CD4-positive, alpha-beta T cell treated with Interleukin-12 subunit alpha and Interleukin-12 subunit beta, for 1 hour (primary cell): ENCODE measurements at regions not wholly inside any gene's neighbourhood (a gene's known extent, or its start where the extent isn't known, plus 50 kb on each side); places are given as distances from the start of the nearest gene placed in this dataset.

Source experiments
- DNase-seq: peaks from one replicate; pipeline ENCODE4 v3.0.0-alpha.2; 2020

DNA sequence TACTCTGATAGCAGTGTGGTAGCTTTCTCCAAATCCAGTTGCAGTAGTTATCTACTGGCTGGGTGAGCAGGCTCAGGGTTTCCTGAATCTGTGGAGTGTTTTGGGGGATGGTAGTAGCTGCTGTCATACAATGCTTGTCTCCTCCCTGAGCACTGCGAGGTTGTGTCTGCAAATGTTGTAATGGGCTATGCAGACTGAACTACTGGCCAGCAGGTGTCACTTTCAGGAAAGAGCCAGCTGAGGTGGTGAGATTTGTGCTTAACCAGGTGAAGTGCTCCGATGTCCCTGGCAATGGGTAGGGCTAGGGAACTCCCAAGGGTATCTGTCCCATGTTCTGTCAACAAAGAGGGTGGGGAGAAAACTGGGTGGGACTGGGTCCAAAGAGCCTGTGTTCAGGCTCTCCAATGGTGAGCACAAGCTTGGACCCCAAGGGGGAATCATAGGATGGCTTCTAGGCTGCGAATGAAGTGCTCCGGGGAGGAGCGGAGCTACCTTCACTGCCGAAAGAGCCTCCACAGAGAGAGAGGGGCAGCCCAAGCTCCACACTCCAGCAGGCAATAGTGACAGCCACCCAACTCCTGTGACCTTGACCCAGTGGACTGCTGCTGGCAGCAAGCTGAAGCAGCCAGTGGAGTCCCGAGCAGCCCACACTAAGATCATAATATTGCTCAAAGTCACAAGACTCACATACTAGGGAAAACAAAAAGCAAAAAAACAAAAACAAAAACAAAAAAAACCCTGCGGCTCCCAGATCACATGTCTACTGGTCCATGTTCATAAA lies 1324.0 kb upstream of the USP15 start:
- no peak for DNase-seq

DNA sequence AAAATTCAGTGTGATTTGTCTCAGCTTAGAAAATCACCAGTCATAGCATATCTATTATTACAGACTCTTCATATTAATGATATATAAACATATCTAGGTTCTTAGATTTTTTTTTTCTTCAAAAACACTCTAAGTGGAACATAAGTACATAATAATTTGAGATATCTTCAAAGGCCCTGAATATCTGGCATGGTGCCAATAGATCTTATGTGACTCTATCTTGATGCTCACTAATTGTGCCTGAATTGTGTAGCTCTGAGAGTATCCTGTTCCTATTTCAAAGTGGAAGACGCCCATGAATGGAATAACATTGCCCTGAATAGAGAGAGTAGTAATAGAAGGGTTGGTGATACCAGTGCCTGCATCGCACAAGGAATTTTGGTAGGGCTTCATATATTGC lies 1312.7 kb upstream of the USP15 start:
- no peak for DNase-seq

DNA sequence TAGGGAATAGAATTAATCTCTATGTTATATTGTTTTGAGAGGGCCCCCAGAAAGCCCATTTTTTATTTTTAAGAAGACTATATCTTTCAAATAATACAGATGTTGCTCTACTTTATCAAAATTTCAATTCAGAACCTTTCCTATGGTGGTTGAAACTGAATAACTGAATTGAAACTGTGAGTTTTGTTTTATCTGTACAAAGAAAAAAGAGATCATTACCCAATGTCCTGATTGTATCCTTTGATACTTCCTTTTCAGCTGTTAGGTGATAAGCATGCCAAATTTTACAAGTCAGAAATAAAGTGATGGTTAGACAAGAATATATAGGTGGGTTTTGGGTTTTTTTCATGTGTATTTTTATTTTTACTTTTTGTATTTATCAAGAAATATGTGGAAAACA lies 1293.1 kb upstream of the USP15 start:
- DNase-seq: no peak

DNA sequence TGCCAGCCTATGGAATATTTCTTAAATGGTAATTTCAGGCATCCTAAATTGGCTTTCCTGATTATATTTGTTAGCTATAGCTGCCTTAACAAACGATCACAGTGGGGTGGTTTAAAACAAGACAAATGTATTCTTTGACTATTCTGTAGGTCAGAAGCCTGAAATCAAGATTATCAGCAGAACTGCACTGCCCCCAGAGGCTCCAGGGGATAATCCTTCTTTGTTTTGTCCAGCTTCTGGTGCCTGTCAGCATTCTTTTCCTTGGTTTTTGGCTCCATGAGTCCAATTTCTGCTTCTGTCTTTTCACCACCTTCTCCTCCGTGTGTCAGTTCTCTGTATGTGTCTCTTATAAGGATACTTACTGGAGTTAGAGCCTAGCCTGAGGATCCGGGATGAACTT lies 1282.2 kb upstream of the USP15 start:
- no peak for DNase-seq

DNA sequence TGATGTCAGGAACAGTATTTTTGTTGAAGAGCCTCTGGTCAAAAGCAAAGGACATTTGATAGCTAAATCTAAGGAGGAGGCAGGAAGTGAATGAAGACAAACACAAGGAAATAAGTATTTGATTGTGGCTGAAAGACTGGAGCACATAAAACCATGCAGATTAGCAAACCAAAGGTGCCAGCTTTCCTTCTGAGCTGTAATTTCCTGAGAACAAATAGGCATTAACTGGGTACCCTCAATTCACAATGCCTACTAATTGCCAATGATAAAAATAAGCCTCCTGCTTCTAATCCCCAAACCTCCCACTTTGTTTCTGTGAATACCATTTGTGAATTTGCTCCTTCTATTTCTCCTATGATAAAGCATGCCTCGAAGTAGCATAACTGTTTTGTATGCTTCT lies 1279.6 kb upstream of the USP15 start:
- DNase-seq: no peak

DNA sequence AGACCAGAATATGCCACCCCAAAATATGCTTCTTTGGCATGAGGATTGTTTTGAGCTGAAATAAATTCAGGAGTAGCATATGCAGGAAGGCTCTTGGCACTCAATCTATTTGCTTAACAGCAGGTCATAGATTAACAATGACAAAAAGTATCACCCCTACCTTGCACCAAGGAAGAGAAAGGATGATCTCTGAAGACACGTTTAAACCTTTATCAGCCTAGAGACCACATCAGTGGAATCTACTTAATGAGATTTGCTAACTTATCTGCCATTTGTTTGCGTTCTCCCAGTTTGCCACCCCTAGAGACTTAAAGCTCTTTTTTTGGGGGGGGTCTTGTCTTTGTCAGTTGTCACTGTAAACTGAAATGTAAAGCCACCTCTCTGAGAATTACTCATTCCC lies 1278.7 kb upstream of the USP15 start:
- DNase-seq: no peak

DNA sequence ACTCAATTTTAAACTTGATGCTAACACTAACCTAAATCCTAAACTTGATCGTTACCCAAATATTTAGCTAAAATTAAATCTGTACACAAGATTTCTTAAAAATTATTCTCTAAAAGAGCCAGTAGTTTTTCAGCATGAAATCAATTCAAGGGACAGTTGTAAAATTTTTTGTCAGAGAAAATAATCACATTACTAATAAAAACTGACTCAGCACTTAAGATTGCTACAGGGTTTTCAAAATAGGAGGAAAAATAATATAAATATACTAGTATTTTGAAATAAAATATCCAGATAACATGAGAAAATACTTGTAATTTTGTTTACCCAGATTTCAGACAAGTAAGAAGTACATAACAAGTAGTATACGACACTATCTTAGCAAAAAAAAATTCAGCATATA lies 1268.1 kb upstream of the USP15 start:
- no peak for DNase-seq

DNA sequence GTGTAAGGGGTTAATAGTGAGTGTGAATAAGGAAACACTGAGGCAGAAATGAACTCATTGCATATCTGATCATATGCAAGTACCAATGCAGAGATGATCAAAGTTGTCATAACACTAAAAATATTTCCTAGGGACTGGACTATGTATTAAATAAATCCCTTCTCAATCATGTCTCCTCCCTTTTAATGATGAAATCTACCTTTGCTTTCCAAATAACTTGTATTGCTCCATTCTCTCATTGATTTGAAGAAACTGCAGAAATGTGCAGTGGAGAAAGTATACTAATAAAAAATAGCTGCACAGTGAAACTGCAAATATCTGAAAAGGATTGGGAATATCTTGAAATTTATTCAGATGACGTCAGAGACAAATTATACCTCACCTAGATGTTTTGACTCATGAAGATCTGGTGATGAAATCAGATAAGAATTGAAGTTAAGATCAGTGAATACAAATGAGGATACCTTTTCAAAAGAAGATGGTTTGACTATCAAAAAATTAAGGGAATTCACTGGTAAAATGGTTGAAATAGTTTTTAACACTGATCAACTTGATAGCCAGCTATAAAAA lies 1264.9 kb upstream of the USP15 start:
- no peak for DNase-seq

DNA sequence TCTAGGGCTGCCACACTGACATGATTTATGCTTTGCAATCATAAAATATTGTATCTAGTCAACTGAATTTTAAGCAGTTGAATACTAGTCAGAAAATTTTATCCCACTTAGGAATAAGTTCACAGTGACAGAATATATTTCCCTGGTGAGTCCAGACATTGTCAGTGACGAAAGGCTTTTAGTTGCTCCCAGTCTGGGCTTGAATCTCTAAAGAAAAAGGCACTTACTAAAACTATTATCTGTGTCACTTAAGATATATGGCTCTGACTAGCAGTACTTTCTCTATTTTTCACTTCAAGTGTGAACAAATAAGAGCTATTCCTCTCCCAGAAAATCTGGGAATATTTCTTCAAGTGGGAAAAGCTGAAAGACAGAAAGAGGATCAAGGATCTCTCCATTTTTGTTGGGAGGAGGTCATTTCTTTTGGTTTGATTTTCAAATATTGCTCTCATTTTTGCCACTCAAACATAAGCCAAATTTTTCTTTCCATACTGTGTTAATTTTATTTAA lies 1262.3 kb upstream of the USP15 start:
- DNase-seq: no peak

DNA sequence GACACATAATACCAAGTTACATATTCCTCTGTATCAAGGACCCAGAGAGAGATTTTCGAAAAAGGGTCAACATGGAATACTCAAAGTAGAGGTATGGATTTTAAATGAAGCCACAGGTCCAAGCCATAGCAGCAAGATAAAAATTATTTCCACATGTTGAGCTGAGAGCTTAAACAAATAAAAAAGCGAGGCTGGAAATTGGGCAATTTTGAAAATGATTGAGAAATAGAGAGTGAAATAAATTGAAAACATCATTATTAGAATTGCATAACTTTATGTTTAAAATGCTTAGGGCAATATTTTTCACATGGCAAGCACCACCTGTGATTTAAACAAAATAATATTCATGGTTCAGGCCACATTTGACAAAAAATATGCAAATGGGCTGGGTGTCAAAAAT lies 1251.0 kb upstream of the USP15 start:
- no peak for DNase-seq

DNA sequence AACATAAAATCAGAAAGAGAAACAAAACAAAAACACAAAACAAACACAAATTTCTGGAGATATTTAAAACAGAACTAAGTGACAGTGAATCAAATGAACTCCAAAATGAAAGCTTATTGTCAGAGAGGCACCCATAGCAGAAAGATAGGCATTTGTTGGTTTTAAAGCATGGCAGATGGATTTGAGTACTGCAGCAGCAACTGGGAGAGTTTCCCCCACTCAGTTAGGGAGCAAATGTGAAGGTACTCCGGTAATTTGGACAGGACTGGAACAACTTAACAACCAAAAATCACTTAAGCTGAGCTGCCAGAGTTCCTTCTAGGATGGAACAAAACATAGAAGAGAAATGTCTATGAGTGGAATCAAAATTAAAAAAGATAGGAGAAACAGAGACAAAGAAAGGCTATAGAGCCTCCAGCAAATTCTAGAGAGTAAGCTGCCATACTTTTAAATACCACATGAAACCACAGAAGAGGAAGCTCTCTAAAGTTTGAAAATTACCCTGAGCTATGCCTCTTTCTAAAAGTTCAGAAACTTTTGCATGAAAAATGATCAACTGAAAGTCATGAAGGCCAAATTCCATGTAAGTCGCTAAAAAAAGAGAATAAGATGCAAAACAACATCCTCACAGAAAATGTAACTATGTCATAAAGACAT lies 1248.3 kb upstream of the USP15 start:
- no peak for DNase-seq

DNA sequence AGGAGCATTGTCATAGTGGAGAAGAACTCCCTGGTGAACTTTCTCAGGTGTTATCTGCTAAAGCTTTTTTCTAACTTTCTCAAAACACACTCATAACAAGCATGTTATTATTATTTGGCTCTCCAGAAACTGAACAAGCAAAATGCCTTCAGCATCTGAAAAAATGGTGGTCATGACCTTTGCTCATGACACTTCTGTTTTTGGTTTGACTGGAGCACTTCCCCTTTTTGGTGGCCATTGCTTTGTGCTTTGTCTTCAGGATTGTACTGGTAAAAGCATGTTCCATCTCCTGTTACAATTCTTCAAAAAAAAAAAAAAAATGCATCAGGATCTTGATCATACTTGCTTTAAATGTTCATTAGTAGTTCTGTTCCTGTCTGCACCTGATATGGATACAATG lies 1241.6 kb upstream of the USP15 start:
- DNase-seq: no peak

DNA sequence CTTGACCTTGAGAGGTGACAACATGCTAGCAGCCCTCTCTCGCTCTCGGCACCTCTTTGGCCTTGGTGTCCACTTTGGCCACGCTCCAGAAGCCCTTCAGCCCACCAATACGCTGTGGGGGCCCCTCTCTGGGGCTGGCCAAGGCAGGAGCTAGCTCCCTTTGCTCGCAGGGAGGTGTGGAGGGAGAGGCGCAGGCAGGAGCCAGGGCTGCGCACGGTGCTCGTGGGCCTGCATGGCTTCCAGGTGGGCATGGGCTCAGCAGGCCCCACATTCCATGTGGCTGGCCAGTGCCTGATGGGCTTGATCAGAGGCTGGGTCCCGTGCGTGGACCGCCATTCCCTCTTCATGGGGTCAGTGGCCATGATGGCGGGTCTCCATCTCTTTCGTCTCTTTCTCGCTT lies 1237.0 kb upstream of the USP15 start:
- no peak for DNase-seq

DNA sequence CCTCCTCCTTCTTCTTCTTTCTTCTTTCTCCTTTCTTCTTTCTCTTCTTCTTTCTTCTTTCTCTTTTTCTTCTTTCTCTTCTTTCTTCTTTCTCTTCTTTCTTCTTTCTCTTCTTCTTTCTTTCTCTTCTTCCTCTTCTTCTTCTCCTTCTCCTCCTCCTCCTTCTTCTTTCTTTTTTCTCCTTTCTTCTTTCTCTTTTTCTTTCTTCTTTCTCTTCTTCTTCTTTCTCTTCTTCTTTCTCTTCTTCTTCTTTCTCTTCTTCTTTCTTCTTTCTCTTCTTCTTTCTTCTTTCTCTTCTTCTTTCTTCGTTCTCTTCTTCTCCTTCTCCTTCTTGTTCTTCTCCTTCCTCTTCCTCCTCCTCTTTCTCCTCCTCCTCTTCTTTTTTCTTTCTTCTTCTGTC lies 1230.7 kb upstream of the USP15 start:
- no peak for DNase-seq

DNA sequence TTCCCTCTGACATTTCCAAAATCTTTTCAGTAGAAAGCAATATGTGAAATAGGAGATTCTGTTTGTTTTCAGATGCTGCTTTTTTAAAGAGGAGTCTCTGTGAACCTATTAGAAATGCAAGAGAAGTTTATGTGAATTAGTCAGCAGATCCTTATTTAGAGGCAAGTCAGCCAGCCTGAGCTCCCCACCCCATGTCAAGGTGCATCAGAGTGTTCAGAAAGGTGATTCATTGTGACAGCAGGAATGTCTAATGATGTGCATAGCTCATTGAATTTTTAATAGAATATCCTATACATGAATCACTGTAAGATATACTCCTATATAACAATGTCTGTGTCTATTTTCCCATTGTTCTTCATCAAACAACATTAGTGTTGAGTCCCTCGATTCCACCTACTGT lies 1222.4 kb upstream of the USP15 start:
- DNase-seq: no peak

DNA sequence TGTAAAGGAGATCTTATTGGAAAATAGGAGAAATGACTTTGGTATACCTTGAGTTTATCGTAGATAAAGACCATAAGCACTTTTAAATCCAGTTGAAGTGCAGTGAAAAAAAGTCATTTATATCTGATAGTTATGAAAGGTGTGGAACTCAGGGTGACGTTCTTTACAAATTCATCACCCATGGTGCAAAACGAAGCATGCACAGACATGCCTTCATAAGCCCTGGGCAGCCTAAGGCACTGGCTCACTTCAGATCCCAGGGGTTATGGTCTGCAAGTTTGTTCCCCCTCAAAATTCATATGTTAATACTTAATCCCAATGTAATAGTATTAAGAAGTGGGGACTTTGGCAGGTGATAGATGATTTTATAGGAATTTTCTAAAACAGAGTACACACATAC lies 1216.4 kb upstream of the USP15 start:
- DNase-seq: no peak

DNA sequence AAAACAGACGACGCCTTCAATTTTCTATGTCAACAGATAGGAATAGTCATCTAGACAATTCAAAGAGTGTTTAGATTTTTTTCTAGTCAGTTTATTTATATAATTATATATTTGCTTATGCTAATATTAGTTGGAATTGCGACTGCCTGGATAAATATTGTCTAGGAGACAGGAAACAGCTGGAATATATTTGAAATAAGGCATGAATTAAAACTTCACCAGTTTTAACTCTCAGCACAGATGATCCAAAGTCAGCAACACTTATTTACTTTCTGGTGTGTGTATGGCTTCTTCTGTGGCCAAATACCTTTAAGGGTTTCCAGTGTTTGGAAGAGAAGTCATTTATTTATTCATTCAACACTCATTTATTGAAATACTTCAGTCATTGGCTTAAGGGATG lies 1215.4 kb upstream of the USP15 start:
- DNase-seq: no peak

DNA sequence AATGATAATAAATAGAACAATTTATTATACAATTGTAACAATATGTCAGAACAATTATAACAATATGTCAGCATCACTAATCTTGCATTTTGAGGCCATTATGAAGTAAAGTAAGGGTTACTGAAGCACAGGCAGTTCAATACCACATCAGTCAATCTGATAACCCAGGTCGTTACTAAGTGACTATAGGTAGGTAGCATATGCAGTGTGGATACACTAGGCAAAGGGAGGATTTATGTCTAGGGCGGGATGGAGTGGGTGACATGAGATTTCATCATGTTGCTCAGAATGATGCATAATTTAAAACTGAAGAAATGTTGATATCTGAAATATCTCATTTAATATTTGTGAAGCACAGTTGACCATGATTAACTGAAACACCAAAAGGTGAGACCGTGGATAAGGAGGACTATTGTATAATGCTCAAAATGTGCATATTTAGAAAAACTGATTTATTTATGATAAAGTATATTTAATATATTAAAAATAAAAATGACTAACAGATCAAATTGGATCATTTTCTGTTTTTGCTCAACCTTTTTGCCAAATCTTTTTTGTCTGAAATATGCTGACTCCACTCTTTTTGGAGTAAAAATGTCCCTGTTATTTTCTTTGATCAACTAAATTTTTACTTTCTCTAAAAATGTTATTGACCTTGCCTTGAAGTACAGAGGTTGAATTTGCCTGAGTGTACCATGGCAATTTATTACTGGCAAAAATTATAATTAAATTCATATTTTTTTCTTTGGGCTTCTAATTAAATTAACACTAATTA lies 1189.4 kb upstream of the USP15 start:
- DNase-seq: no peak

DNA sequence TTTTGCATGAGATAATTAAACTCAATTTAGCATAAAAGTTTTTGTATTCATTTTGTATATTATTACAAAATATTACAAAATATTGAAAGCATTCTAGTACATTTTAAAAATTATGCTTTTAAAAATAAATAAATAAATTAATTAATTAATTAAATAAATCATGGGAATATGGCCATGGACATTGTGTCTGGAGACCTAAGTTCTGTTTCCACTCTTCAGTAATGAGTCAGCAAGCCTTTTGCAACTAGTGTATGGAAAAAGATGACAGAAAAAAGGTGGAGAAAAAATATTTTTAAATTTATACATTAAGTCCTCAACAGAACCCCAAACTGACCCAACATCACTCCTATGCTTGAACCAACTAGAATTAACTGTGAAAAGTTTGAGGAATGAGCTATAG lies 1187.5 kb upstream of the USP15 start:
- DNase-seq: no peak

DNA sequence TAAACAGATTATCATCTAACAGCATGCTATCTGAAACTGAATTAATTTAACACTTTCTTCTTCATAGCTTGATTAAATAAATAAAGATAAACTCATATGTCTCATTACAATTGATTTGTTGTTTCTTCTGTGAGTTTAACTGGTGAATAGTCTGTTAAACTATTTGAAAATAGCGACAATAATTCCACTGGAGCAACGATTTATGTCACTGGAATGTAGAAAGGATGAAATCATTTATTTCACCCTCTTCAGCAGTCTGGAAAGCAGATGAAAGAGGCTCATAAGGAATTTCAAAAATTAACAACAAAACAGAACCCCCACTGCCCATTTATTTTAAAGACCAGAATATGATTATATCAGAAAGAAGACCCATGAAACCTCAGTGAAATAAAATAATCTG lies 1165.1 kb upstream of the USP15 start:
- DNase-seq: no peak

DNA sequence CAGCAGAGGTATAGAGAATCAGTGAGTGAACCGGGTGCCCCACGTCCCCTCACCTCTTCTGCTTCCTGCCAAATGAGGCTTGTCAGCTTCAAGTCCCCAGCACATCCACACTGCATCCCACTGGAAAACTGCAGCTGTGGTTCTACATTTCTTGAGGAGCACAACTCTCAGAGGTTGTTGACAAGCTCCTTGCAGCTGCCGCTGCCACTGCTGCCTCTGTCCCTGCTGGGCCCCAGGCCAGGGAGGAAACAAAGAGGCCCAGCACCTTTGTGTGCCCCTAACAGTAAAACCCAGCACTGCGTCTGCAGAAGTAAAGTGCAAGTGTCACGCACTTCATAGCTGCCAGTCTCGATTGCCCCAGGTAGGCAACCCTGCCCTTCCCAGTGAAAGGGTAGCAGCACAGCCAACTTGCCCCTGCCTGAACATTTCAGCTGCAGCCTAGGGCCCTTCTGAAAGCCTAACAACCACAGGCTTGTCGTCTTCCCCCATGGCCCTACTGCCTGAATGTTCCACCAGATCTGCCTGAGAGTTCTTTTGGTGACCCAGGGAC lies 1162.1 kb upstream of the USP15 start:
- no peak for DNase-seq

DNA sequence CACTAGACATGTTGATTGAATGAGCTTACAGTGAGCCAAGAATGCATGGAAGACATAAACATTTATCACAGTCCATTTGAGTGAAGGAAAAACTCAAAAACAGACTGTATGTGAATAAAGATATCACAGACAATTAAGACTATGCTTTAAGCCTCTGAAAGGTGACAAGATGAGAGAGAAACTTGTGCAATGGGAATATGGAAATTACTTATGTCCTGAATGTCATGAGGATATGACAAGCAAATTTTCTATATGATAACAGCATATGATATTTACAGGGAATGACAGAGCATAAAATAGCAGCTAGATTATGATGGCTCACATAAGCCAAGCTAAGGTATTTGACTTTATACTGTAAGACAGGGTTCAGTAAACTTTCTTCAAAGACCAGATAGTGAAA lies 1153.1 kb upstream of the USP15 start:
- no peak for DNase-seq

DNA sequence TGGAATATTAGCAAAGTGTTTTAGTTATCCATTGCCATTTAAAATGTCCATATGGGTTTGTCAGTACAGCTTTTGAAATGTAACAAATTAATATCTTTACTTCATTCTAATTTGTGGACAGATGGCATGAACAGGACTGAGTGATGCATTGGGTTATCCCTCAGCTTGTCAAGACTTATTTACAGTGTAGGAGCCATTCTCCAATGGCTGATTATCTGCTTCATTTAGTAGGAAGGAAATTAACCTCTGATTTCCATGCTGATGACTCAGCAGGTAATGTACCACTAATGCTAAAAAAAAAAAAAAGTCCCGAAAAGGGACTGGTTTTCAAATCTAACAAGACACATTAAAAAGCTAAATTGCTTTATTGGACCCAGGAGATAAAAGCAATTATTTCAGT lies 1149.0 kb upstream of the USP15 start:
- no peak for DNase-seq
